Prostate gland (tissue), 2 donors: ENCODE measurements at regions not wholly inside any gene's neighbourhood (a gene's known extent, or its start where the extent isn't known, plus 50 kb on each side); places are given as distances from the start of the nearest gene placed in this dataset.

Experiments
- POLR2A ChIP-seq: fragments of 450-650 bp; IDR thresholded peaks from one replicate; pipeline ENCODE4 v1.6.1; 2016; ENCODE audit warnings: antibody characterized with exemption, mild to moderate bottlenecking
- POLR2AphosphoS5 ChIP-seq: sonication (generic); formaldehyde crosslinking; IDR thresholded peaks from one replicate; pipeline ENCODE4 v1.6.1; 2017; ENCODE audit warnings: antibody characterized with exemption
- TF ChIP-seq, protein P1 (sequence below), 4 experiments: fragments of 200-600 bp in 2 of 4; fragments of 450-650 bp in 2 of 4; sonication (generic) in 2 of 4; IDR thresholded peaks; 1 replicate in 3 of 4; 2 replicates in 1 of 4; pipeline ENCODE4 v1.5.1; 2016 to 2019; ENCODE audit warnings: antibody characterized with exemption in 4 of 4, mild to moderate bottlenecking in 2 of 4, moderate library complexity in 2 of 4

DNA sequence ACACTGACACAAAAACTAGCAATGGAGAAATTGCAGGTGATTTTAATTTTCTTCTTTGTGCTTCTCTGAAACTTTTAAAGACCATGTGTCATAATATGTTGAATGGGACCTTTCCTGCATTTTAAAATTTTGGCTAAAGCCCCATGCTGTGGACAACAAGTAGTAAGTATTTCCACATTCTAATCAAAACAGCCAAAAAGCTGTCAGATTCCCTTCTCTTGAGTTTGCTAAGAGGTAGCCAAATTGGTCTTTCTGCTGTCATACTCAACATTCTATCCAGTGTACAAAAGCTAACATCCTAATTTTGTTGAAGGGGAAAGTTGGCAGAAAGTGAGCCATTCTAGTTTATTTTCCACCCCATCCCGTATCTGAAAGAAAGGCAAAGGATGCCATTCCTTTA is 447.6 kb downstream of the TFEC start:
- TF ChIP-seq, protein P1, sequence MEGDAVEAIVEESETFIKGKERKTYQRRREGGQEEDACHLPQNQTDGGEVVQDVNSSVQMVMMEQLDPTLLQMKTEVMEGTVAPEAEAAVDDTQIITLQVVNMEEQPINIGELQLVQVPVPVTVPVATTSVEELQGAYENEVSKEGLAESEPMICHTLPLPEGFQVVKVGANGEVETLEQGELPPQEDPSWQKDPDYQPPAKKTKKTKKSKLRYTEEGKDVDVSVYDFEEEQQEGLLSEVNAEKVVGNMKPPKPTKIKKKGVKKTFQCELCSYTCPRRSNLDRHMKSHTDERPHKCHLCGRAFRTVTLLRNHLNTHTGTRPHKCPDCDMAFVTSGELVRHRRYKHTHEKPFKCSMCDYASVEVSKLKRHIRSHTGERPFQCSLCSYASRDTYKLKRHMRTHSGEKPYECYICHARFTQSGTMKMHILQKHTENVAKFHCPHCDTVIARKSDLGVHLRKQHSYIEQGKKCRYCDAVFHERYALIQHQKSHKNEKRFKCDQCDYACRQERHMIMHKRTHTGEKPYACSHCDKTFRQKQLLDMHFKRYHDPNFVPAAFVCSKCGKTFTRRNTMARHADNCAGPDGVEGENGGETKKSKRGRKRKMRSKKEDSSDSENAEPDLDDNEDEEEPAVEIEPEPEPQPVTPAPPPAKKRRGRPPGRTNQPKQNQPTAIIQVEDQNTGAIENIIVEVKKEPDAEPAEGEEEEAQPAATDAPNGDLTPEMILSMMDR (IDR thresholded peaks at IDR 0.05): no peak
- no peak for TF ChIP-seq POLR2A
- TF ChIP-seq POLR2AphosphoS5: no peak
